ENCODE measurements at regions not wholly inside any gene's neighbourhood (a gene's known extent, or its start where the extent isn't known, plus 50 kb on each side); places are given as distances from the start of the nearest gene placed in this dataset.
A peak's percentile ranks its signal among the peaks of the same experiment; 100 is the strongest.

DNA sequence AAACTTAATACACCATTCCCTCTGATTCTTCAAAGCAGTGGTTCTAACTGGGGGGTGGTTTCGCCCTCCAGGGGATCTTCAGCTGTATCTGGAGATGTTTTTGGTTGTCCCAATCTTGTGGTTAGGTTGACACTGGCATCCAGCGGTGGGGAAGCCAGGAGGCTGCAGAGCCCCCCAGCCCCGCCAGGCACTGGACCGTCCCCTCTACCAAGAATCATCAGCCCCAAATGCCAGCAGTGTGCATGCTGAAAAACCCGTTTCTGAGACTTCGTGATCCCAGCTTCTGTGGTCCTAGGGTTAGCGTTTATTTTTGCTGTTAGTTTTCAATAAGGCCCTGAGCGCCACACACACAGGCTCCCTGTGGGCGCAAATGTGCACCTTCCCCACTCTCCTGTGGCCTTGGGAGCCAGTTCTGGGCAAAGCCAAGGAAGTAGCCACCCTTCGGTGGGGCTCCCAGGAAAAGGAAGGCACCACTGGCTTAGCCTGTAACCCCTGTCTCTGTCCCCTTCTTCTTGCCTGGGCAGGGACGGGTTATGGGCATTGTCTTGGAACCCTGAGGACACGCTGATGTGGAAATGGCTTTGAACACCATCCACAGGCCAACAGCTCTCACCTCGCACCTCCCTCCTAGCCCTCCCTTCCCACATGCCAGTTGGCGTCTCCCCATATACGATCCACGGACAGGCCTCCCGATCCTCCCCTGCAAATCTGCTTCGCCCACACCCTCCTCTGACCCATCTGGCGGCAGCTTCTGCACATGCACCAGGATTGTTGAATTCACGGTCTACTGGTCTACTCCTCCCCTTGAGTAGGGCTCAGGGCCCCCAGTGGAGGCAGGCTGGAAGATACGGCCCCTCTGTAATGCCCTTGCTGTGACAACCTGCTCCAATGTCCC is 71.4 kb upstream of the CCND1 start:
- Histone ChIP-seq H4K91ac (ENCODE audit: insufficient read depth, low read depth, low read length) (no peak overlapping the region), H3K36me3 (ENCODE audit: control insufficient read depth, insufficient read depth, low read length) (no peaks in the 10 kb centered on the region), H3K18ac (ENCODE audit: low read depth, low read length) (no peak overlapping the region), H4K5ac (ENCODE audit: low read depth, low read length) (no peak overlapping the region), H3K4ac (ENCODE audit: low read depth, low read length) (peak overlapping the region; percentile 32), H3K9ac (ENCODE audit: low read depth, low read length) (no peak overlapping the region), H2BK120ac (ENCODE audit: low read depth, low read length) (peak overlapping the region; percentile 34), H3K14ac (replicated peaks; ENCODE audit: low read depth, low read length) (no peak overlapping the region), H3K56ac (ENCODE audit: extremely low read depth, insufficient read depth, low read length) (no peak overlapping the region), H4K8ac (ENCODE audit: low read depth in 2 of 2, low read length in 2 of 2) (no peak overlapping the region), H3K4me2 (ENCODE audit: low read depth, low read length) (no peak overlapping the region), H3K23ac (ENCODE audit: low read depth, low read length) (no peak overlapping the region), H3K4me1 (ENCODE audit: control insufficient read depth, insufficient read depth, low read length) (peaks cover 7% of the 10 kb centered on the region), H2BK20ac (ENCODE audit: low read depth, low read length) (no peak overlapping the region), H2AK5ac (ENCODE audit: low read depth, low read length) (peak overlapping the region; percentile 43; the same call in 1 of the 2 replicates), H2AK9ac (replicated peaks; ENCODE audit: low read depth, low read length, poor library complexity) (no peak overlapping the region), H2BK5ac (ENCODE audit: low read depth, low read length, poor library complexity, severe bottlenecking) (no peak overlapping the region), H3K79me1 (ENCODE audit: low read depth in 1 of 2, low read length in 2 of 2) (no peaks in the 10 kb centered on the region), H2BK15ac (ENCODE audit: low read depth, low read length) (no peak overlapping the region; the same call in 2 of the 3 replicates), H3K4me3 (ENCODE audit: insufficient read depth, low read depth, low read length) (no peak overlapping the region), H3K9me1 (ENCODE audit: insufficient read depth, low read length) (peaks cover 11% of the 10 kb centered on the region), H3K27me3 (ENCODE audit: control insufficient read depth, insufficient read depth, low read length) (peaks cover 14% of the 10 kb centered on the region), H2AFZ (replicated peaks; ENCODE audit: low read length, poor library complexity) (peak overlapping the region; percentile 51), H3K27ac (ENCODE audit: insufficient read depth, low read length) (no peak overlapping the region), H4K20me1 (ENCODE audit: insufficient read depth, low read length) (no peaks in the 10 kb centered on the region), H3K9me3 (ENCODE audit: control insufficient read depth, insufficient read depth, low read length) (no peaks in the 10 kb centered on the region)
- POLR2A ChIA-PET (ENCODE audit: unreplicated experiment): no interaction called here
- no peak for DNase-seq
- in situ Hi-C loops (cut with MboI; ENCODE audit: low sequenced_read_pairs) (no loop called here), dilution Hi-C loops (cut with HindIII; ENCODE audit: low sequenced_read_pairs, unreplicated experiment) (no loop called here), intact Hi-C loops (cut with micrococcal nuclease) (no loop called here)
- BruUV-seq (replicated peaks): no TSS peak
- ATAC-seq (ENCODE audit: low read depth): no peak
- CTCF ChIA-PET: no interaction called here
- 91% methylated on average over 10 of the region's 21 CpGs; no CpG with 5 or more reads in 1 of the 2 experiments for WGBS, 2 experiments (ENCODE audit: extremely low coverage in 2 of 2, insufficient read length in 1 of 2)
- TF ChIP-seq, protein P1, sequence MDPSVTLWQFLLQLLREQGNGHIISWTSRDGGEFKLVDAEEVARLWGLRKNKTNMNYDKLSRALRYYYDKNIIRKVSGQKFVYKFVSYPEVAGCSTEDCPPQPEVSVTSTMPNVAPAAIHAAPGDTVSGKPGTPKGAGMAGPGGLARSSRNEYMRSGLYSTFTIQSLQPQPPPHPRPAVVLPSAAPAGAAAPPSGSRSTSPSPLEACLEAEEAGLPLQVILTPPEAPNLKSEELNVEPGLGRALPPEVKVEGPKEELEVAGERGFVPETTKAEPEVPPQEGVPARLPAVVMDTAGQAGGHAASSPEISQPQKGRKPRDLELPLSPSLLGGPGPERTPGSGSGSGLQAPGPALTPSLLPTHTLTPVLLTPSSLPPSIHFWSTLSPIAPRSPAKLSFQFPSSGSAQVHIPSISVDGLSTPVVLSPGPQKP (IDR thresholded peaks at IDR 0.05; ENCODE audit: borderline replicate concordance, low read depth, low read length): no peak
- TF ChIP-seq MAZ (IDR thresholded peaks at IDR 0.05; ENCODE audit: borderline replicate concordance, low read depth, low read length) (no peak), BHLHE40 (IDR thresholded peaks at IDR 0.05; ENCODE audit: low read depth, low read length) (no peak), NFE2L2 (IDR thresholded peaks at IDR 0.05; ENCODE audit: low read depth, low read length) (no peak), SMC3 (IDR thresholded peaks at IDR 0.05; ENCODE audit: low read depth, low read length) (no peak), RCOR1 (IDR thresholded peaks at IDR 0.05; ENCODE audit: insufficient replicate concordance, low read length) (no peak), RAD21 (IDR thresholded peaks at IDR 0.05; ENCODE audit: low read length) (no peak), CEBPB (IDR thresholded peaks at IDR 0.05; ENCODE audit: low read depth, low read length) (no peak), MAFK (IDR thresholded peaks at IDR 0.05; ENCODE audit: low read depth, low read length) (no peak), POLR2A (IDR thresholded peaks at IDR 0.05; ENCODE audit: low read depth, low read length) (no peak), RFX5 (IDR thresholded peaks at IDR 0.05; ENCODE audit: low read depth, low read length) (no peak), MXI1 (IDR thresholded peaks at IDR 0.05; ENCODE audit: borderline replicate concordance, low read depth, low read length) (no peak), CHD1 (IDR thresholded peaks at IDR 0.05; ENCODE audit: low read depth, low read length) (no peak), FOS (IDR thresholded peaks at IDR 0.05; ENCODE audit: low read depth, low read length) (no peak)
- TF ChIP-seq, protein P2, sequence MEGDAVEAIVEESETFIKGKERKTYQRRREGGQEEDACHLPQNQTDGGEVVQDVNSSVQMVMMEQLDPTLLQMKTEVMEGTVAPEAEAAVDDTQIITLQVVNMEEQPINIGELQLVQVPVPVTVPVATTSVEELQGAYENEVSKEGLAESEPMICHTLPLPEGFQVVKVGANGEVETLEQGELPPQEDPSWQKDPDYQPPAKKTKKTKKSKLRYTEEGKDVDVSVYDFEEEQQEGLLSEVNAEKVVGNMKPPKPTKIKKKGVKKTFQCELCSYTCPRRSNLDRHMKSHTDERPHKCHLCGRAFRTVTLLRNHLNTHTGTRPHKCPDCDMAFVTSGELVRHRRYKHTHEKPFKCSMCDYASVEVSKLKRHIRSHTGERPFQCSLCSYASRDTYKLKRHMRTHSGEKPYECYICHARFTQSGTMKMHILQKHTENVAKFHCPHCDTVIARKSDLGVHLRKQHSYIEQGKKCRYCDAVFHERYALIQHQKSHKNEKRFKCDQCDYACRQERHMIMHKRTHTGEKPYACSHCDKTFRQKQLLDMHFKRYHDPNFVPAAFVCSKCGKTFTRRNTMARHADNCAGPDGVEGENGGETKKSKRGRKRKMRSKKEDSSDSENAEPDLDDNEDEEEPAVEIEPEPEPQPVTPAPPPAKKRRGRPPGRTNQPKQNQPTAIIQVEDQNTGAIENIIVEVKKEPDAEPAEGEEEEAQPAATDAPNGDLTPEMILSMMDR (conservative IDR thresholded peaks at IDR 0.05; ENCODE audit: low read depth, low read length): no peak

Measured in IMR-90 (cell line).